CD4-positive, alpha-beta memory T cell (primary cell): ENCODE measurements at regions not wholly inside any gene's neighbourhood (a gene's known extent, or its start where the extent isn't known, plus 50 kb on each side); places are given as distances from the start of the nearest gene placed in this dataset.
A peak's percentile ranks its signal among the peaks of the same experiment; 100 is the strongest.

Experiments used
- CTCF ChIA-PET: fragments of 350-600 bp; sonication (Branson Sonifier 250); formaldehyde crosslinking; loops from one replicate; lab custom pipeline; 2021; ENCODE audit warnings: inconsistent platforms; ENCODE audit not compliant: partially characterized antibody; lab: Charles Lee
- POLR2A ChIA-PET: fragments of 350-600 bp; sonication (Branson Sonifier 250); formaldehyde crosslinking; loops from one replicate; lab custom pipeline; 2021; ENCODE audit not compliant: partially characterized antibody; lab: Charles Lee
- DNase-seq, 5 donors: peaks; one replicate each; pipeline versions ENCODE4 v3.0.0 to v3.0.0-alpha.2; 2020 to 2022; ENCODE audit warnings: mixed read lengths in 1 of 5
- H3K27ac ChIP-seq: one replicate; pipeline ENCODE4 v1.7.0; 2013; ENCODE audit warnings: low read depth, low read length
- H3K27me3 ChIP-seq: 2 replicates; pipeline ENCODE4 v1.7.0; 2013; ENCODE audit warnings: mild to moderate bottlenecking, low read length, moderate library complexity; ENCODE audit not compliant: insufficient read depth
- H3K36me3 ChIP-seq: 2 replicates; pipeline ENCODE4 v1.7.0; 2013; ENCODE audit warnings: mild to moderate bottlenecking, low read length, moderate library complexity; ENCODE audit not compliant: insufficient read depth
- H3K4me1 ChIP-seq: 2 replicates; pipeline ENCODE4 v1.7.0; 2013; ENCODE audit warnings: mild to moderate bottlenecking, low read length, moderate library complexity; ENCODE audit not compliant: insufficient read depth
- H3K4me3 ChIP-seq, 2 donors: one replicate each; pipeline ENCODE4 v1.7.0; 2013; ENCODE audit warnings: low read length in 2 of 2, mild to moderate bottlenecking in 1 of 2
- H3K9me3 ChIP-seq, 2 donors: one replicate each; pipeline ENCODE4 v1.7.0; 2013; ENCODE audit warnings: low read length in 2 of 2, control low read depth in 1 of 2; ENCODE audit not compliant: control insufficient read depth in 1 of 2
- H3K27ac Mint-ChIP-seq, 7 donors: one replicate each; pipeline ENCODE4 v1.8.0; 2020 to 2021; ENCODE audit warnings: mixed read lengths in 7 of 7, mild to moderate bottlenecking in 6 of 7, inconsistent platforms in 3 of 7, moderate library complexity in 3 of 7
- H3K27me3 Mint-ChIP-seq, 2 donors: one replicate each; pipeline ENCODE4 v1.8.0; 2020 to 2021; ENCODE audit warnings: mixed read lengths in 2 of 2
- H3K36me3 Mint-ChIP-seq, 2 donors: one replicate each; pipeline ENCODE4 v1.8.0; 2020 to 2021; ENCODE audit warnings: mixed read lengths in 2 of 2, inconsistent platforms in 1 of 2, mild to moderate bottlenecking in 1 of 2
- H3K4me1 Mint-ChIP-seq, 4 donors: one replicate each; pipeline ENCODE4 v1.8.0; 2020 to 2021; ENCODE audit warnings: mixed read lengths in 4 of 4, mild to moderate bottlenecking in 1 of 4
- H3K4me3 Mint-ChIP-seq, 8 donors: one replicate each; pipeline ENCODE4 v1.8.0; 2020 to 2021; ENCODE audit warnings: mixed read lengths in 8 of 8, mild to moderate bottlenecking in 7 of 8, moderate library complexity in 6 of 8, inconsistent platforms in 3 of 8
- H3K9me3 Mint-ChIP-seq, 8 donors: one replicate each; pipeline ENCODE4 v1.8.0; 2020 to 2021; ENCODE audit warnings: mixed read lengths in 8 of 8, mild to moderate bottlenecking in 5 of 8, inconsistent platforms in 3 of 8, moderate library complexity in 1 of 8
- intact Hi-C: fragments of 100-400 bp; cut with micrococcal nuclease; formaldehyde crosslinking; loops from one replicate; pipeline ENCODE4 v1.15.1; 2023

DNA sequence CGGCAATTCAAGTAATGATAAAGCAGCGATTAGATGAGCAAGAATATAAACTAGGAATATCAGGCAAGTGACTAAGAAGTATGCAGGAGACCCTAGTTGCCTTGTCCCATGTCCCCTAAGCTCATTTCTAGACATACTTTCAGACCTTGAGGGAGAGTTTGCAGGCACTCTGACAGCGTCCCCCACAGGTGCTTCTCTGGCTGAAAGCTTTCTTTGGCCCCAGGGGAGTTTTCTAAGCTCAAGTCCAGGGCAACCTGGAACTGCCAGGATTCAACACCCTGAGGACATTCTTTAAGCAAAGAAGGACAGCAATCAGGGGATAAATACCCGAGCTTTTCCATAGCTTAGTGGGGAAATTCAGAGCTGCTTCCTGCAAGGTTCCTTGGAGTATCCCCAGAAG lies 308.1 kb upstream of the CHST9 start:
- CTCF ChIA-PET, result no interaction called here
- H3K36me3 Mint-ChIP-seq, result no peaks in the 10 kb centered on the region
- intact Hi-C loops, result no loop called here
- Histone ChIP-seq H3K27me3 (no peaks in the 10 kb centered on the region), H3K4me3 (no peak overlapping the region), H3K36me3 (no peaks in the 10 kb centered on the region), H3K9me3 (no peaks in the 10 kb centered on the region), H3K27ac (no peak overlapping the region), H3K4me1 (no peaks in the 10 kb centered on the region)
- POLR2A ChIA-PET, result no interaction called here
- no peak overlapping the region for H3K27ac Mint-ChIP-seq
- H3K4me3 Mint-ChIP-seq, result no peak overlapping the region
- DNase-seq, result no peak
- H3K9me3 Mint-ChIP-seq, result peaks cover 0 to 22% (median 4%) of the 10 kb centered on the region in 8 donors
- no peaks in the 10 kb centered on the region for H3K4me1 Mint-ChIP-seq
- no peaks in the 10 kb centered on the region for H3K27me3 Mint-ChIP-seq

DNA sequence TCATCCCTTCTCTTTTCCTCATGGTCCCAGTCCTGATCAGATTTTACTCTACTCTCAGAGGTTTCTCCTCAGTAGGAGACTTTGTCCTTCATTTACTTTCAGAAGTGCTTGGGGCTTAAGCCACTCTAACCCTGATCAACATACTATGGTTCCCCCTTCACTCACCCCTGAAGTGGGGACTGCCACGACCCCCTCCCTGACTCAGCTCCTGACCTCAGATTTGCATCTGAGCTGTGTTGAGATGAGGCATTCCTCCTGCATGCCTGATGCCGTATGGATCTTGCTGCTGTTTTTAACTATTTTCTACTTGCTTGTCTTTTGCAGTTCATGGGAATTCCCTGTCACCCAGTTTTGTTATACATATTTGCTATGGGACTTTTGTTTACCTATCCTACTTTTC lies 306.7 kb upstream of the CHST9 start:
- intact Hi-C loops, result no loop called here
- no peak overlapping the region for H3K4me3 Mint-ChIP-seq
- Histone ChIP-seq H3K4me1 (no peaks in the 10 kb centered on the region), H3K27me3 (no peaks in the 10 kb centered on the region), H3K36me3 (no peaks in the 10 kb centered on the region), H3K27ac (no peak overlapping the region), H3K4me3 (no peak overlapping the region), H3K9me3 (no peaks in the 10 kb centered on the region)
- H3K27ac Mint-ChIP-seq, result no peak overlapping the region
- ChIA-PET POLR2A (no interaction called here), CTCF (no interaction called here)
- no peaks in the 10 kb centered on the region for H3K4me1 Mint-ChIP-seq
- H3K9me3 Mint-ChIP-seq, result peaks cover 0 to 23% (median 4%) of the 10 kb centered on the region in 8 donors
- no peaks in the 10 kb centered on the region for H3K36me3 Mint-ChIP-seq
- DNase-seq, result peak in 1 of 5 donors; percentile 20
- H3K27me3 Mint-ChIP-seq, result no peaks in the 10 kb centered on the region

DNA sequence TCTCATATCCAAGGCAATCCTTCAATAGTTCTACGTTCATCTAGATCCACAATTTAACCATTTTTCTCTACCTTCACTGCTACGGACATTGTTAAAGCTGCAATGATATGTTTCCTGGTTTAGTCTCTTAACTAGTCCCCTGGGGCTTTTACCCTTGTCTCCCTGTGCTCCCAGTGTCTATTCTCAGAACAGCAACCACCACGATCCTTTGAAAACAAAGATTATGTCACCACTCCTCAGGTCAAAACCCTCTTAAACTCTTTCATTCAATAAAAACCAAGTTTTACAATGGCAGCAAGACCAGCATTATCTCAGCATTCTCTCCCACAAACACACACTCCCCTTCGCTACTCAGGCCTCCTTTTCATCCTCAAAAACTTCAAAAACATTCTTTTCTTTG lies 298.2 kb upstream of the CHST9 start:
- CTCF ChIA-PET, result no interaction called here

DNA sequence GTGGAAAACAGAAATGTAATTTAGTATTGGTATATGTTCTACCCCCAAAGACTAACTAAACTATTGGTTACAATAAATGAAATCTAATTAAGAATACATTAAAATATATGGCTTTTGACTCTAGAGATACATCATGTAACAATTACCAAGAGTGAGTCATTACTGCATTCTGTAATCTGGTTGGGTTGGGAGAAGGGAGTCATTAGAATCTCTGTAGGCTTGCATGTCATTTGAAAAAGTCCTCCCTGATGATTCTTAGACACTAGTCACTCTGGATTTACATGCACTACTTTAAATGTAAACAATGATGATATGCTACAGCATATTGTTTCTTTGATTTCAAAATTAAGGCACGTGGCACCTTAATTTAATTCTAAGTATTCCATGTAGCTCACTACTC lies 293.4 kb upstream of the CHST9 start:
- intact Hi-C loops, result no loop called here
- Mint-ChIP-seq H3K9me3 (peaks cover 3 to 34% (median 14%) of the 10 kb centered on the region in 8 donors), H3K27me3 (no peaks in the 10 kb centered on the region), H3K36me3 (peaks cover 0 to 3% of the 10 kb centered on the region in 2 donors), H3K4me3 (no peak overlapping the region), H3K27ac (no peak overlapping the region), H3K4me1 (no peaks in the 10 kb centered on the region)
- Histone ChIP-seq H3K9me3 (no peaks in the 10 kb centered on the region), H3K4me3 (no peak overlapping the region), H3K4me1 (no peaks in the 10 kb centered on the region), H3K27me3 (no peaks in the 10 kb centered on the region), H3K27ac (no peak overlapping the region), H3K36me3 (no peaks in the 10 kb centered on the region)
- POLR2A ChIA-PET, result no interaction called here
- no peak for DNase-seq
- CTCF ChIA-PET, result interaction anchor here (0.6 kb wide), 1 partner anchor 691 kb away, joined by 4 read pairs; no protein-coding TSS in a partner anchor

More for the DNA sequence above, 298.2 kb upstream of the CHST9 start:
- Histone ChIP-seq H3K36me3 (no peaks in the 10 kb centered on the region), H3K27me3 (no peaks in the 10 kb centered on the region), H3K4me1 (no peaks in the 10 kb centered on the region), H3K4me3 (no peak overlapping the region), H3K9me3 (no peaks in the 10 kb centered on the region), H3K27ac (no peak overlapping the region)
- Mint-ChIP-seq H3K27me3 (no peaks in the 10 kb centered on the region), H3K4me1 (no peaks in the 10 kb centered on the region), H3K27ac (no peak overlapping the region), H3K4me3 (no peak overlapping the region), H3K36me3 (peaks cover 0 to 3% of the 10 kb centered on the region in 2 donors), H3K9me3 (peaks cover 2 to 25% (median 14%) of the 10 kb centered on the region in 8 donors)
- DNase-seq, result no peak
- intact Hi-C loops, result no loop called here
- POLR2A ChIA-PET, result no interaction called here

DNA sequence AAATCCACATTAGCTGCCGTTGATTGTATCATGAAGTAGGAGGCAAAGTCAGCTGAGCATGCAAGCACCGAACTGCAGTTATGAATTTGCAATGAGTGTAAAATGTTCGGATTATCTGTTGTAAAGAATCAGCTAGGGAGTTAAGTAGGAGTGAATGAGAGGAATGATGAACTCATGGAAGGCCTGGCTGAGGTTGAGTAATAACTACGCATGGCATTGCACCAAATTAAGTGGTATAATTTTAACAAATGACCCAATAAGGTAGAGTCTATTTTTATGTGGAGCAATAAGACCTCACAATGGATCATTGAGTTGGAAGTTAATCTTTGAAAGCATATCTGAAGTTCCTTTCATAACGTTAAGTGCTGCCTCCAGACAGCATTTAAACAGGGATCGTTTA lies 288.2 kb upstream of the CHST9 start:
- no peak for DNase-seq
- Histone ChIP-seq H3K27me3 (no peaks in the 10 kb centered on the region), H3K27ac (no peak overlapping the region), H3K9me3 (no peaks in the 10 kb centered on the region), H3K4me1 (no peaks in the 10 kb centered on the region), H3K36me3 (no peaks in the 10 kb centered on the region), H3K4me3 (no peak overlapping the region)
- intact Hi-C loops, result no loop called here
- H3K36me3 Mint-ChIP-seq, result no peaks in the 10 kb centered on the region
- peaks cover 0 to 16% (median 7%) of the 10 kb centered on the region in 8 donors for H3K9me3 Mint-ChIP-seq
- POLR2A ChIA-PET, result no interaction called here
- no peaks in the 10 kb centered on the region for H3K27me3 Mint-ChIP-seq
- no peaks in the 10 kb centered on the region for H3K4me1 Mint-ChIP-seq
- no peak overlapping the region for H3K4me3 Mint-ChIP-seq
- no peak overlapping the region for H3K27ac Mint-ChIP-seq
- CTCF ChIA-PET, result no interaction called here

DNA sequence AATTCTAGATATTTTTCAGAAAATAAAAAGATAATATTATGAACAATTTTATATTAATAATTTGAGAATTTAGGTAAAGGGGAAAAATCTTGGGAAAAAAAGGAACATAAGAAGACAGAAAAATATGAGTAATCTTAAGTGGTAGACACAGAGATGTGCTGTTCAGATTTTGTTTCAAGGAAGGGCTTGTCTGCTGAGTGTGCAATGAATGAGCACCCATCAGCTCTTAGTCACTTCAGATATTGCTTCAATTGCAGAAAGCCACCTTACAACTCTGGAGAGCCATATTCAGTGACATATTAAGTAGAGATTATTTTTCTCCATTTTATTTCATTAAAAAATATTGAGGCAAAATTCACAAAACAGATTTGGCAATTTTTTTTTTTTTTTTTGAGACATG lies 282.0 kb upstream of the CHST9 start:
- H3K27ac ChIP-seq, result no peak overlapping the region
- ChIA-PET CTCF (no interaction called here), POLR2A (no interaction called here)
- peaks cover 0 to 15% (median 3%) of the 10 kb centered on the region in 8 donors for H3K9me3 Mint-ChIP-seq
- no peak overlapping the region for H3K4me3 Mint-ChIP-seq
- no peaks in the 10 kb centered on the region for H3K36me3 Mint-ChIP-seq
- H3K4me1 ChIP-seq, result no peaks in the 10 kb centered on the region
- no peak overlapping the region for H3K4me3 ChIP-seq
- no peaks in the 10 kb centered on the region for H3K27me3 Mint-ChIP-seq
- no peaks in the 10 kb centered on the region for H3K27me3 ChIP-seq
- no peaks in the 10 kb centered on the region for H3K9me3 ChIP-seq
- no peaks in the 10 kb centered on the region for H3K4me1 Mint-ChIP-seq
- DNase-seq, result no peak
- intact Hi-C loops, result no loop called here
- H3K27ac Mint-ChIP-seq, result no peak overlapping the region
- no peaks in the 10 kb centered on the region for H3K36me3 ChIP-seq

DNA sequence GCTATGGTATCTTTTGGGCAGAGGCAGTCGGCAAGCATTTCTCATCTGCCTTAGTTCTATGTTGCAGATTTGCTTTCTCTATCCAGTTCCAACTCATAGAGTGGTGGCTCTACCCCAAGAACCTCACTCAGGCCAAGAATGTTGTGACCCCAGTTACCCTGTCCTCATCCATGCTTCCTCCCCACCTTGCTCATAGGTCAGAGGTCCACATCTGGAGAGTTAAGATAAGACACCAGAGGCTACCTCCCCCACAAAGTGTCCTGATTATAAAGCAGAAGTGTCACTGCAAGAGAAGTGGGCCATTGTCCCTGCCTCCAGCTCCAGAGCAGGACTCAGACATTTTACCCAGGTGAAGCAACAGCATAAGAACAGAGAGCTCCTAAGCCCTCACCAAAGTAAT lies 276.8 kb upstream of the CHST9 start:
- ChIA-PET CTCF (no interaction called here), POLR2A (no interaction called here)
- Mint-ChIP-seq H3K4me3 (no peak overlapping the region), H3K27ac (no peak overlapping the region), H3K4me1 (no peaks in the 10 kb centered on the region), H3K9me3 (peaks cover 0 to 26% (median 11%) of the 10 kb centered on the region in 8 donors), H3K36me3 (no peaks in the 10 kb centered on the region), H3K27me3 (no peaks in the 10 kb centered on the region)
- no peak for DNase-seq
- no peaks in the 10 kb centered on the region for H3K36me3 ChIP-seq
- no peaks in the 10 kb centered on the region for H3K9me3 ChIP-seq
- no peaks in the 10 kb centered on the region for H3K4me1 ChIP-seq
- no peaks in the 10 kb centered on the region for H3K27me3 ChIP-seq
- intact Hi-C loops, result no loop called here
- no peak overlapping the region for H3K4me3 ChIP-seq
- H3K27ac ChIP-seq, result no peak overlapping the region

DNA sequence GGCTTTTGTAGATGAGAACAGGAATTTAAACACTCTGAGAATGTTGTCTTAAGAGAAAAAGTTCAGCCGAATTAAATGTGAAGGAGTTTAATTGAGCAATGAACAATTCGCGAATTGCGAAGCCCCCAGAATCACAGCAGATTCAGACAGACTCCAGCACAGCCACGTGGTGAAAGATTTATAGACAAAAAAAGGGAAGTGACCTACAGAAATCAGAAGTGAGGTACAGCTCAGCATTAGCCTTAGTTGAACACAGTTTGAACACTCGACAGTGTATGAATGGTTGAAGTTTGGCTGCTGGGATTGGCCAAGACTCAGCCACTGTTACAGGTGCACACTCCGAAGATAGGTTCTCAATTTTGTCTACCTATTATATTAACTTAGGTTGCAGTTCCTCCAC lies 264.0 kb upstream of the CHST9 start:
- peaks cover 1 to 20% (median 13%) of the 10 kb centered on the region in 8 donors for H3K9me3 Mint-ChIP-seq
- Histone ChIP-seq H3K36me3 (no peaks in the 10 kb centered on the region), H3K9me3 (peaks cover 0 to 4% of the 10 kb centered on the region in 2 donors), H3K27ac (no peak overlapping the region), H3K4me3 (no peak overlapping the region), H3K4me1 (no peaks in the 10 kb centered on the region), H3K27me3 (no peaks in the 10 kb centered on the region)
- CTCF ChIA-PET, result no interaction called here
- no peaks in the 10 kb centered on the region for H3K27me3 Mint-ChIP-seq
- no peak overlapping the region for H3K4me3 Mint-ChIP-seq
- intact Hi-C loops, result no loop called here
- no peak overlapping the region for H3K27ac Mint-ChIP-seq
- H3K4me1 Mint-ChIP-seq, result no peaks in the 10 kb centered on the region
- no peak for DNase-seq
- POLR2A ChIA-PET, result no interaction called here
- no peaks in the 10 kb centered on the region for H3K36me3 Mint-ChIP-seq
